K562 (cell line): ENCODE measurements at regions not wholly inside any gene's neighbourhood (a gene's known extent, or its start where the extent isn't known, plus 50 kb on each side); places are given as distances from the start of the nearest gene placed in this dataset.

Experiments used
- ATAC-seq: fragments of 200-7000 bp; cut with Tn5 transposase; 3 replicates; pipeline ENCODE4 v1.9.1; 2020; ENCODE audit warnings: moderate library complexity
- BruUV-seq: library from RNA; stranded (reverse); fragments of 400-500 nt; replicated peaks from 2 replicates; lab custom pipeline; 2021; lab: Mats Ljungman, UMichigan
- CTCF ChIA-PET: fragments of 300-600 bp; formaldehyde crosslinking; extraction: SDS; loops from one replicate; lab custom pipeline; 2021; ENCODE audit warnings: low intra/inter-chr PET ratio; lab: Yijun Ruan, JAX
- POLR2A ChIA-PET: fragments of 300-600, 350-650 bp; sonication (Branson Sonifier 250); formaldehyde crosslinking; extraction: SDS; loops from one replicate; lab custom pipeline; 2021; ENCODE audit warnings: antibody characterized with exemption, inconsistent platforms; lab: Yijun Ruan, JAX
- DNase-seq, 4 experiments: peaks; one replicate each; pipeline versions ENCODE4 v3.0.0 to v3.0.0-alpha.2; 2011 to 2018; ENCODE audit warnings: low spot score in 3 of 4, mixed read lengths in 3 of 4; ENCODE audit errors: extremely low read depth in 1 of 4
- FAIRE-seq: peaks from 2 replicates; lab custom pipeline; 2011; peaks lifted over from hg19 to GRCh38; lab: Jason Lieb, UNC
- H2AFZ ChIP-seq: 2 replicates; pipeline ENCODE4 v1.6.0; 2011; ENCODE audit warnings: low read depth, low read length, control low read depth, inconsistent platforms
- H3K27ac ChIP-seq: fragments of 200-600 bp; 3 replicates; pipeline ENCODE4 v1.8.0; 2011; ENCODE audit warnings: low read depth, mild to moderate bottlenecking, control low read depth, inconsistent platforms, low read length, moderate library complexity, mixed read lengths; ENCODE audit errors: extremely low read depth
- H3K27me3 ChIP-seq, 2 experiments: fragments of 300-600 bp in 1 of 2; 2 replicates in 1 of 2; 3 replicates in 1 of 2; pipeline versions ENCODE4 v1.6.0 to v1.8.0; 2011; ENCODE audit warnings: inconsistent platforms in 2 of 2, low read length in 2 of 2, mild to moderate bottlenecking in 1 of 2, mixed read lengths in 1 of 2, moderate library complexity in 1 of 2; ENCODE audit not compliant: control insufficient read depth in 2 of 2, insufficient read depth in 2 of 2
- H3K36me3 ChIP-seq: fragments of 300-600 bp; 3 replicates; pipeline ENCODE4 v1.8.0; 2011; ENCODE audit warnings: mild to moderate bottlenecking, low read length, inconsistent platforms; ENCODE audit not compliant: control insufficient read depth, insufficient read depth
- H3K4me1 ChIP-seq, 2 experiments: fragments of 200-600 bp in 1 of 2; replicated peaks in 1 of 2; 2 replicates in 1 of 2; 3 replicates in 1 of 2; pipeline versions ENCODE4 v1.5.1 to v1.8.0; 2011; ENCODE audit warnings: inconsistent platforms in 2 of 2, low read length in 2 of 2, mild to moderate bottlenecking in 1 of 2, mixed read lengths in 1 of 2, moderate library complexity in 1 of 2; ENCODE audit not compliant: control insufficient read depth in 2 of 2, insufficient read depth in 2 of 2
- H3K4me2 ChIP-seq: 2 replicates; pipeline ENCODE4 v1.6.1; 2011; ENCODE audit warnings: low read length, control low read depth, inconsistent platforms, mixed read lengths; ENCODE audit not compliant: insufficient read depth
- H3K4me3 ChIP-seq: fragments of 200-600 bp; sonication (generic), shearing (Covaris generic); 2 replicates; pipeline ENCODE4 v1.5.1; 2016; ENCODE audit warnings: control low read depth, inconsistent platforms
- H3K79me2 ChIP-seq: fragments of 200-600 bp; 3 replicates; pipeline ENCODE4 v1.8.0; 2011; ENCODE audit warnings: low read length, inconsistent platforms; ENCODE audit not compliant: control insufficient read depth, insufficient read depth
- H3K9ac ChIP-seq, 2 experiments: 2 replicates each; pipeline versions ENCODE4 v1.6.0 to v1.6.1; 2011; ENCODE audit warnings: low read depth in 2 of 2, low read length in 2 of 2, control low read depth in 1 of 2, inconsistent platforms in 1 of 2, mild to moderate bottlenecking in 1 of 2, mixed read lengths in 1 of 2; ENCODE audit not compliant: insufficient read depth in 1 of 2
- H3K9me1 ChIP-seq: one replicate; pipeline ENCODE4 v1.6.0; 2011; ENCODE audit warnings: inconsistent platforms, mild to moderate bottlenecking, low read length, moderate library complexity; ENCODE audit not compliant: control insufficient read depth, insufficient read depth
- H3K9me3 ChIP-seq: replicated peaks from 2 replicates; pipeline ENCODE4 v1.5.1; 2011; ENCODE audit warnings: low read depth, low read length, inconsistent platforms; ENCODE audit not compliant: control insufficient read depth, insufficient read depth
- H4K20me1 ChIP-seq: replicated peaks from 2 replicates; pipeline ENCODE4 v1.6.1; 2011; ENCODE audit warnings: low read length, inconsistent platforms, mixed read lengths; ENCODE audit not compliant: control insufficient read depth, insufficient read depth
- E2F6 ChIP-seq, 2 experiments: IDR thresholded peaks; 2 replicates each; pipeline ENCODE4 v1.6.1; 2011; ENCODE audit warnings: borderline replicate concordance in 1 of 2, control low read depth in 1 of 2, low read depth in 1 of 2, low read length in 1 of 2, mild to moderate bottlenecking in 1 of 2, mixed read lengths in 1 of 2, moderate library complexity in 1 of 2; ENCODE audit not compliant: insufficient read depth in 1 of 2, insufficient read length in 1 of 2, poor library complexity in 1 of 2, severe bottlenecking in 1 of 2; ENCODE audit errors: extremely low read depth in 1 of 2
- SMARCC2 ChIP-seq: fragments of 450-650 bp; IDR thresholded peaks from 2 replicates; pipeline ENCODE4 v1.6.1; 2017; ENCODE audit warnings: antibody characterized with exemption, moderate library complexity, mild to moderate bottlenecking, low read depth
- ZFPM2 ChIP-seq: fragments of 250-450 bp; sonication (Bioruptor Pico); IDR thresholded peaks from 2 replicates; pipeline ENCODE4 v1.5.1; 2022; ENCODE audit warnings: mild to moderate bottlenecking
- WGBS: fragments of 100-300 bp; shearing (Covaris generic); methylation state at CpG from one replicate; pipeline ENCODE4 v1.1.6; 2016; ENCODE audit warnings: low coverage, mixed read lengths; ENCODE audit not compliant: insufficient coverage; ENCODE audit errors: missing lambda C conversion rate; 5-methylcytosine and 5-hydroxymethylcytosine counted together
- in situ Hi-C: fragments of 300-500 bp; cut with MboI; formaldehyde crosslinking; loops from 4 replicates; pipeline ENCODE4 v1.15.0; 2018; ENCODE audit warnings: inconsistent platforms, mixed read lengths
- intact Hi-C: fragments of 100-400 bp; cut with micrococcal nuclease; formaldehyde crosslinking; loops from 2 replicates; pipeline ENCODE4 v1.14.2; 2022

- no peak for TF ChIP-seq SMARCC2
These were observed 946.2 kb downstream of the BRD1 start (continued) for GRCh38 chr22:48881326-48881980.

- H3K9ac ChIP-seq: no peak overlapping the region
- no peak overlapping the region for H3K27ac ChIP-seq
- H3K27me3 ChIP-seq: no peaks in the 10 kb centered on the region; a peak in 1 of 5 replicates
- CTCF ChIA-PET: no interaction called here
- FAIRE-seq (no peak), ATAC-seq (no peak), DNase-seq (no peak)
- H3K4me1 ChIP-seq: no peaks in the 10 kb centered on the region
- H3K9me3 ChIP-seq: no peaks in the 10 kb centered on the region
- POLR2A ChIA-PET: no interaction called here
- H3K36me3 ChIP-seq: no peaks in the 10 kb centered on the region
- no peaks in the 10 kb centered on the region for H3K9me1 ChIP-seq
- intact Hi-C loops: no loop called here
- no peak overlapping the region for H3K4me3 ChIP-seq
- H3K4me2 ChIP-seq: no peak overlapping the region
- 3% methylated on average over 6 of the region's 11 CpGs for WGBS
- no TSS peak for BruUV-seq
- in situ Hi-C loops: no loop called here
- TF ChIP-seq E2F6 (IDR thresholded peaks at IDR 0.05; ENCODE audit: borderline replicate concordance in 1 of 2, extremely low read depth in 1 of 2, insufficient read depth in 1 of 2, insufficient read length in 1 of 2, low read depth in 1 of 2, low read length in 1 of 2, poor library complexity in 1 of 2, severe bottlenecking in 1 of 2): peak; percentile 24 to 48
- no peak for TF ChIP-seq ZFPM2
- H2AFZ ChIP-seq: no peak overlapping the region
- H4K20me1 ChIP-seq: no peaks in the 10 kb centered on the region
- H3K79me2 ChIP-seq: no peaks in the 10 kb centered on the region
These were observed 946.9 kb downstream of the BRD1 start for GRCh38 chr22:48880749-48881148.
